WI38 (cell line): ENCODE measurements at regions not wholly inside any gene's neighbourhood (a gene's known extent, or its start where the extent isn't known, plus 50 kb on each side); places are given as distances from the start of the nearest gene placed in this dataset.
"Not testable (repeated sequence)": the region's sequence is repeated elsewhere in the genome, so short reads cannot be mapped to it uniquely, and the experiment has no call there.

ENCODE experiments used
- H3K4me3 ChIP-seq: 2 replicates; pipeline ENCODE4 v1.5.1; 2011; ENCODE audit warnings: low read depth, mild to moderate bottlenecking, control low read depth, low read length
- CTCF ChIP-seq: IDR thresholded peaks from 2 replicates; pipeline ENCODE4 v1.5.1; 2012; ENCODE audit warnings: low read depth, mild to moderate bottlenecking, control low read depth, low read length

GRCh38 chr6:74015427-74015826, 319.4 kb downstream of the CD109 start:
- no peak overlapping the region for H3K4me3 ChIP-seq
- TF ChIP-seq CTCF = no peak

- no peak overlapping the region for H3K4me3 ChIP-seq
- no peak for TF ChIP-seq CTCF
Observed at GRCh38 chr6:74000666-74001490, 304.9 kb downstream of the CD109 start.

- not testable (repeated sequence) for H3K4me3 ChIP-seq
Observed at GRCh38 chr6:73990609-73991238, 294.7 kb downstream of the CD109 start.

- no peak for TF ChIP-seq CTCF
- H3K4me3 ChIP-seq = no peak overlapping the region
Observed at GRCh38 chr6:73989428-73989827, 293.4 kb downstream of the CD109 start.

GRCh38 chr6:73985891-73986290, 289.9 kb downstream of the CD109 start:
- TF ChIP-seq CTCF = no peak
- no peak overlapping the region for H3K4me3 ChIP-seq

- no peak overlapping the region for H3K4me3 ChIP-seq
- TF ChIP-seq CTCF = no peak
Observed at GRCh38 chr6:73984571-73985210, 288.7 kb downstream of the CD109 start.

GRCh38 chr6:73983367-73983766, 287.4 kb downstream of the CD109 start:
- TF ChIP-seq CTCF = no peak
- H3K4me3 ChIP-seq = no peak overlapping the region
